ENCODE measurements at regions not wholly inside any gene's neighbourhood (a gene's known extent, or its start where the extent isn't known, plus 50 kb on each side); places are given as distances from the start of the nearest gene placed in this dataset.

- Histone ChIP-seq H3K27me3 (replicated peaks; ENCODE audit: insufficient read depth) (no peaks in the 10 kb centered on the region), H3K4me1 (ENCODE audit: control insufficient read depth in 1 of 2, low read depth in 2 of 2) (no peaks in the 10 kb centered on the region), H3K36me3 (no peaks in the 10 kb centered on the region), H3K27ac (no peak overlapping the region), H3K4me3 (no peak overlapping the region), H3K9me3 (no peaks in the 10 kb centered on the region)
- DNase-seq (ENCODE audit: low spot score), result no peak
- ATAC-seq (ENCODE audit: insufficient number of reproducible peaks, low FRiP score, low read depth), result no peak
- no peak for TF ChIP-seq CTCF (IDR thresholded peaks at IDR 0.05)
Measured at GRCh38 chr4:135204311-135204710, 1002.7 kb upstream of the PABPC4L start.

GRCh38 chr4:135201081-135201480 is 999.5 kb upstream of the PABPC4L start:
- Histone ChIP-seq H3K9me3 (no peaks in the 10 kb centered on the region), H3K36me3 (no peaks in the 10 kb centered on the region), H3K27me3 (replicated peaks; ENCODE audit: insufficient read depth) (no peaks in the 10 kb centered on the region), H3K27ac (no peak overlapping the region), H3K4me1 (ENCODE audit: control insufficient read depth in 1 of 2, low read depth in 2 of 2) (no peaks in the 10 kb centered on the region), H3K4me3 (no peak overlapping the region)
- DNase-seq (ENCODE audit: low spot score), result no peak
- no peak for TF ChIP-seq CTCF (IDR thresholded peaks at IDR 0.05)
- ATAC-seq (ENCODE audit: insufficient number of reproducible peaks, low FRiP score, low read depth), result no peak

- Histone ChIP-seq H3K27me3 (replicated peaks; ENCODE audit: insufficient read depth) (no peaks in the 10 kb centered on the region), H3K4me3 (no peak overlapping the region), H3K36me3 (no peaks in the 10 kb centered on the region), H3K4me1 (ENCODE audit: control insufficient read depth in 1 of 2, low read depth in 2 of 2) (no peaks in the 10 kb centered on the region), H3K9me3 (no peaks in the 10 kb centered on the region), H3K27ac (no peak overlapping the region)
- ATAC-seq (ENCODE audit: insufficient number of reproducible peaks, low FRiP score, low read depth) (no peak), DNase-seq (ENCODE audit: low spot score) (no peak)
- TF ChIP-seq CTCF (IDR thresholded peaks at IDR 0.05), result no peak
Measured at GRCh38 chr4:135197641-135198040, 996.1 kb upstream of the PABPC4L start.

GRCh38 chr4:135194477-135194876 is 992.9 kb upstream of the PABPC4L start:
- ATAC-seq (ENCODE audit: insufficient number of reproducible peaks, low FRiP score, low read depth) (no peak), DNase-seq (ENCODE audit: low spot score) (no peak)
- Histone ChIP-seq H3K27me3 (replicated peaks; ENCODE audit: insufficient read depth) (no peaks in the 10 kb centered on the region), H3K4me1 (ENCODE audit: control insufficient read depth in 1 of 2, low read depth in 2 of 2) (no peaks in the 10 kb centered on the region), H3K9me3 (no peaks in the 10 kb centered on the region), H3K27ac (no peak overlapping the region), H3K4me3 (no peak overlapping the region), H3K36me3 (no peaks in the 10 kb centered on the region)
- no peak for TF ChIP-seq CTCF (IDR thresholded peaks at IDR 0.05)

GRCh38 chr4:135192751-135193535 is 991.4 kb upstream of the PABPC4L start:
- ATAC-seq (ENCODE audit: insufficient number of reproducible peaks, low FRiP score, low read depth) (no peak), DNase-seq (ENCODE audit: low spot score) (no peak)
- H3K27ac ChIP-seq, result no peak overlapping the region
- no peaks in the 10 kb centered on the region for H3K27me3 ChIP-seq (replicated peaks; ENCODE audit: insufficient read depth)
- TF ChIP-seq CTCF (IDR thresholded peaks at IDR 0.05), result no peak
- H3K9me3 ChIP-seq, result no peaks in the 10 kb centered on the region
- no peak overlapping the region for H3K4me3 ChIP-seq
- no peaks in the 10 kb centered on the region for H3K4me1 ChIP-seq (ENCODE audit: control insufficient read depth in 1 of 2, low read depth in 2 of 2)
- no peaks in the 10 kb centered on the region for H3K36me3 ChIP-seq
